ENCODE measurements at regions not wholly inside any gene's neighbourhood (a gene's known extent, or its start where the extent isn't known, plus 50 kb on each side); places are given as distances from the start of the nearest gene placed in this dataset.

- DNase-seq (ENCODE audit: low read depth in 1 of 2, low spot score in 1 of 2) = peak in 1 of 2 donors; percentile 21
- TF ChIP-seq, protein P1, sequence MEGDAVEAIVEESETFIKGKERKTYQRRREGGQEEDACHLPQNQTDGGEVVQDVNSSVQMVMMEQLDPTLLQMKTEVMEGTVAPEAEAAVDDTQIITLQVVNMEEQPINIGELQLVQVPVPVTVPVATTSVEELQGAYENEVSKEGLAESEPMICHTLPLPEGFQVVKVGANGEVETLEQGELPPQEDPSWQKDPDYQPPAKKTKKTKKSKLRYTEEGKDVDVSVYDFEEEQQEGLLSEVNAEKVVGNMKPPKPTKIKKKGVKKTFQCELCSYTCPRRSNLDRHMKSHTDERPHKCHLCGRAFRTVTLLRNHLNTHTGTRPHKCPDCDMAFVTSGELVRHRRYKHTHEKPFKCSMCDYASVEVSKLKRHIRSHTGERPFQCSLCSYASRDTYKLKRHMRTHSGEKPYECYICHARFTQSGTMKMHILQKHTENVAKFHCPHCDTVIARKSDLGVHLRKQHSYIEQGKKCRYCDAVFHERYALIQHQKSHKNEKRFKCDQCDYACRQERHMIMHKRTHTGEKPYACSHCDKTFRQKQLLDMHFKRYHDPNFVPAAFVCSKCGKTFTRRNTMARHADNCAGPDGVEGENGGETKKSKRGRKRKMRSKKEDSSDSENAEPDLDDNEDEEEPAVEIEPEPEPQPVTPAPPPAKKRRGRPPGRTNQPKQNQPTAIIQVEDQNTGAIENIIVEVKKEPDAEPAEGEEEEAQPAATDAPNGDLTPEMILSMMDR (IDR thresholded peaks at IDR 0.05; ENCODE audit: low read depth, low read length) = no peak
- H3K4me3 ChIP-seq = no peak overlapping the region
- no peaks in the 10 kb centered on the region for H3K9me3 ChIP-seq (ENCODE audit: low read depth)
- H3K27ac ChIP-seq = no peak overlapping the region
- H3K36me3 ChIP-seq = no peaks in the 10 kb centered on the region
- no peaks in the 10 kb centered on the region for H3K27me3 ChIP-seq
- peaks cover 4% of the 10 kb centered on the region for H3K4me1 ChIP-seq (ENCODE audit: low read depth)
Observed at GRCh38 chr2:195411219-195411687, 245.8 kb upstream of the SLC39A10 start.

DNA sequence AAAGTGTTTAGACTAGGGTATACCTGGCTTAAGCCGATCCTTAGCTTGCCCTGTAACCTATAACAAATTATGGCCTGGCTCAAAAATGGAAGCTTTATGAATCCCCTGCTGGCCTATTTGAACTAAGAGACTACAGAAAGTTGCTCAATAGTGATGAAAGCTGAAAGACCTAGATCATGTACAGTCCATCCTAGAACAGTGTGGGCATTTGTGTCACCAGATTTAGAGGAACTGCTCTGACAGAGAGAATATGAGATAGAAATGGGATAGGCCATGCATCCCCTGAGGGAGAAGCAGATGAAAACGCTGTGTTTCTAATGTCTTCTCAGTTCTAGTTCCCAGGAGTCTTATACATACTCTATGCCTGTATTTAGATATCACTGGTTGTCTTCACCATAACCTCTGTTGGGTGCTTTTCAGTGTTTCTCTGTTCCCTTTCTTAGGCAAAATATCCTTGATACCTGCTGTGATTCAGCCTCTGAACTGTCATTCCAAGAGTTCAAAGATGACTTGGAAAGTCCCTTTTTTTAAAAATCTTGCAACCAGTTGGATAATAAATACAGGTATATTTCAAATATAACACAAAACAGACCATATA lies 246.9 kb upstream of the SLC39A10 start:
- TF ChIP-seq, protein P1 (IDR thresholded peaks at IDR 0.05; ENCODE audit: low read depth, low read length) = no peak
- no peaks in the 10 kb centered on the region for H3K36me3 ChIP-seq
- no peak for DNase-seq (ENCODE audit: low read depth in 1 of 2, low spot score in 1 of 2)

DNA sequence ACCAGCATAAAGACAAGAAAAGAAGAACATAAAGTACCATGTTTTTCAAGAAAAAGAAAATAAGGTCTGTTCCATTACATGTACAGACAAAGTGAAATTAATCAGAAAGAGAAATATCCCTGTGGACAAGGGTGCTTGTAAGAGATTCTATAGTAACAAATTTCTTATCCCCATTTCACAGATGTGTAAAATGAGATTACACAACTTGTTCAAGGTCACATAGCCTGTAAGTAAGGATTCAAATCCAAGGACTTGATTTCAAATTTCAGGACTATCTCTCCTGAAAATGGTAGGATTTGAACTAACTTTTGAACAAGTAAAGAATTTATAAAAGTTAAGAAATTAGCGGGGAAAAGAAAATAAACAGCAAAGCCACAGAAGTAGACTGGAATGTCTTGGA lies 248.2 kb upstream of the SLC39A10 start:
- Histone ChIP-seq H3K36me3 (no peaks in the 10 kb centered on the region), H3K4me1 (ENCODE audit: low read depth) (no peaks in the 10 kb centered on the region), H3K27me3 (no peaks in the 10 kb centered on the region), H3K4me3 (no peak overlapping the region), H3K9me3 (ENCODE audit: low read depth) (no peaks in the 10 kb centered on the region), H3K27ac (no peak overlapping the region)
- TF ChIP-seq, protein P1 (IDR thresholded peaks at IDR 0.05; ENCODE audit: low read depth, low read length) = no peak
- no peak for DNase-seq (ENCODE audit: low read depth in 1 of 2, low spot score in 1 of 2)

More for the DNA sequence above, 246.9 kb upstream of the SLC39A10 start:
- no peak overlapping the region for H3K4me3 ChIP-seq
- H3K27ac ChIP-seq = no peak overlapping the region
- no peaks in the 10 kb centered on the region for H3K9me3 ChIP-seq (ENCODE audit: low read depth)
- H3K27me3 ChIP-seq = no peaks in the 10 kb centered on the region
- peaks cover 4% of the 10 kb centered on the region for H3K4me1 ChIP-seq (ENCODE audit: low read depth)

DNA sequence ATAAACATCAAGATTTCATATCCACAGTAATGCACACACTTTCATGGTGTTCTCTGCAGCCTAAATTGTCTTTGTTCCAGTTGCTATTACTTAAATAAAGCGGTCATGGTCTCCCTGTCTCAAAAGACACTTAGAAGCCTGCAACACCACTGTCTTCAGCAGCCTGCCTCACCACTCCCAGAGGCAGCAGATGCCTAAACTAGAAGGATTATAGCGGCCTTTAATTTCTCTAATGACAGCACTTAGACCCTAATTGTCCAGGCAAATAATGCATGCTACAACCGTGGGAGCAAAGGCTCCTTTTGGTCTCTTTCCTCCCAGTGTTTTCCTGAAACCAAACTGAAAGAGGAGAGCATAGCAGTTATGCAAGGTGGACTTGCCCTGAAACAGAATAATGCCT lies 248.8 kb upstream of the SLC39A10 start:
- Histone ChIP-seq H3K9me3 (ENCODE audit: low read depth) (no peaks in the 10 kb centered on the region), H3K36me3 (no peaks in the 10 kb centered on the region), H3K27ac (no peak overlapping the region), H3K4me1 (ENCODE audit: low read depth) (no peaks in the 10 kb centered on the region), H3K4me3 (no peak overlapping the region), H3K27me3 (no peaks in the 10 kb centered on the region)
- TF ChIP-seq, protein P1 (IDR thresholded peaks at IDR 0.05; ENCODE audit: low read depth, low read length) = no peak
- no peak for DNase-seq (ENCODE audit: low read depth in 1 of 2, low spot score in 1 of 2)

DNA sequence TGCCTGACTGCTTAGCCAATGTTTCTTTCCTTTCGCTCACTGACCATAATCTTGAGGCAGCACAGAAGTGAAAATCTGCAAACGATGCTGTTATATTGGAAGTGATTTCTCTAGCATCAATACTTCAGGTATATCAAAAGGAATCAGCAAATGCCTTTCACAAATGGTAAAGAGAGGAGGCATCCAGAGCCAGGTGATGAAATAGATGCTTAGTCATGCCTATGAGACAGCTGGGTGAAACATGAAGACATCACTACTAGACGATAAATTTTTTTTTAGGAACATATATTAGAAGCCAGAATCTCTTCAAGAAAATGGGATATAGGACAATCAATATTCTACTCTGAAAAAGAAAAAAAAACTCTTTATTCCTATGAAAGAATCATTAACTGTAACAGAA lies 249.2 kb upstream of the SLC39A10 start:
- no peak overlapping the region for H3K4me3 ChIP-seq
- peak in 1 of 2 donors; percentile 27 for DNase-seq (ENCODE audit: low read depth in 1 of 2, low spot score in 1 of 2)
- no peaks in the 10 kb centered on the region for H3K4me1 ChIP-seq (ENCODE audit: low read depth)
- no peaks in the 10 kb centered on the region for H3K36me3 ChIP-seq
- no peaks in the 10 kb centered on the region for H3K9me3 ChIP-seq (ENCODE audit: low read depth)
- TF ChIP-seq, protein P1 (IDR thresholded peaks at IDR 0.05; ENCODE audit: low read depth, low read length) = no peak
- H3K27me3 ChIP-seq = no peaks in the 10 kb centered on the region
- H3K27ac ChIP-seq = no peak overlapping the region
